HEK293 (cell line): ENCODE measurements at regions not wholly inside any gene's neighbourhood (a gene's known extent, or its start where the extent isn't known, plus 50 kb on each side); places are given as distances from the start of the nearest gene placed in this dataset.

Experiments used
- CTCF ChIA-PET: fragments of 350-600 bp; formaldehyde crosslinking; extraction: SDS; loops from one replicate; lab custom pipeline; 2021; ENCODE audit warnings: antibody characterized with exemption; lab: Yijun Ruan, JAX
- POLR2A ChIA-PET: fragments of 300-600 bp; formaldehyde crosslinking; extraction: SDS; loops from one replicate; lab custom pipeline; 2020; ENCODE audit warnings: antibody characterized with exemption, inconsistent platforms; lab: Yijun Ruan, JAX
- H3K27ac ChIP-seq: fragments of 200-500 bp; sonication (Bioruptor generic); 2 replicates; pipeline ENCODE4 v1.5.1; 2014; ENCODE audit warnings: low read depth, low read length, control low read depth, inconsistent platforms; ENCODE audit errors: extremely low read depth
- H3K36me3 ChIP-seq, 2 experiments: fragments of 200-500 bp in 1 of 2; sonication (Bioruptor generic) in 1 of 2; 1 replicate in 1 of 2; 2 replicates in 1 of 2; pipeline ENCODE4 v1.5.1; 2014 to 2017; ENCODE audit warnings: inconsistent platforms in 2 of 2, low read length in 2 of 2; ENCODE audit not compliant: control insufficient read depth in 2 of 2, insufficient read depth in 1 of 2
- H3K4me1 ChIP-seq: fragments of 200-500 bp; sonication (Bioruptor generic); 2 replicates; pipeline ENCODE4 v1.5.1; 2014; ENCODE audit warnings: mild to moderate bottlenecking, low read length, inconsistent platforms; ENCODE audit not compliant: control insufficient read depth, insufficient read depth
- H3K4me3 ChIP-seq: 2 replicates; pipeline ENCODE4 v1.5.1; 2011; ENCODE audit warnings: low read depth, mild to moderate bottlenecking, control low read depth, low read length, moderate library complexity
- H3K9me3 ChIP-seq: fragments of 200-500 bp; sonication (Bioruptor generic); 2 replicates; pipeline ENCODE4 v1.5.1; 2014; ENCODE audit warnings: low read depth, low read length, inconsistent platforms; ENCODE audit not compliant: control insufficient read depth, insufficient read depth
- KLF9 ChIP-seq: fragments of 450-650 bp; formaldehyde crosslinking; IDR thresholded peaks from 2 replicates; pipeline ENCODE4 v1.5.1; 2016; ENCODE audit warnings: missing biosample characterization, missing genetic modification characterization, low read depth
- SP3 ChIP-seq: fragments of 450-650 bp; formaldehyde crosslinking; IDR thresholded peaks from 2 replicates; pipeline ENCODE4 v1.5.1; 2016; ENCODE audit warnings: missing biosample characterization, missing genetic modification characterization
- ZFP37 ChIP-seq: fragments of 450-650 bp; formaldehyde crosslinking; IDR thresholded peaks from 2 replicates; pipeline ENCODE4 v1.5.1; 2016; ENCODE audit warnings: missing biosample characterization, missing genetic modification characterization
- ZIC2 ChIP-seq: fragments of 450-650 bp; formaldehyde crosslinking; IDR thresholded peaks from 2 replicates; pipeline ENCODE4 v1.5.1; 2016; ENCODE audit warnings: missing biosample characterization, missing genetic modification characterization
- ZNF174 ChIP-seq: fragments of 450-650 bp; formaldehyde crosslinking; IDR thresholded peaks from 2 replicates; pipeline ENCODE4 v1.5.0; 2017; ENCODE audit warnings: missing biosample characterization, mild to moderate bottlenecking, missing genetic modification characterization
- ZNF26 ChIP-seq: fragments of 450-650 bp; formaldehyde crosslinking; IDR thresholded peaks from 2 replicates; pipeline ENCODE4 v1.5.1; 2016; ENCODE audit warnings: missing biosample characterization, missing genetic modification characterization
- ZNF280D ChIP-seq: fragments of 450-650 bp; formaldehyde crosslinking; IDR thresholded peaks from 2 replicates; pipeline ENCODE4 v1.5.1; 2016; ENCODE audit warnings: missing biosample characterization, missing genetic modification characterization
- ZNF341 ChIP-seq: fragments of 450-650 bp; formaldehyde crosslinking; IDR thresholded peaks from 2 replicates; pipeline ENCODE4; 2016; ENCODE audit warnings: low read depth, missing biosample characterization, missing genetic modification characterization
- ZNF354C ChIP-seq: fragments of 450-650 bp; formaldehyde crosslinking; IDR thresholded peaks from 2 replicates; pipeline ENCODE4 v1.5.1; 2016; ENCODE audit warnings: missing biosample characterization, missing genetic modification characterization, low read depth, borderline replicate concordance
- ZNF391 ChIP-seq: fragments of 450-650 bp; formaldehyde crosslinking; IDR thresholded peaks from 2 replicates; pipeline ENCODE4 v1.5.1; 2016; ENCODE audit warnings: low read depth, missing biosample characterization, missing genetic modification characterization, borderline replicate concordance
- ZNF48 ChIP-seq: fragments of 450-650 bp; formaldehyde crosslinking; IDR thresholded peaks from 2 replicates; pipeline ENCODE4 v1.5.1; 2016; ENCODE audit warnings: missing biosample characterization, missing genetic modification characterization
- ZNF513 ChIP-seq: fragments of 450-650 bp; IDR thresholded peaks from 2 replicates; pipeline ENCODE4 v1.5.1; 2018; ENCODE audit warnings: missing biosample characterization, missing genetic modification characterization
- ZNF548 ChIP-seq: fragments of 450-650 bp; formaldehyde crosslinking; IDR thresholded peaks from 2 replicates; pipeline ENCODE4 v1.5.1; 2016; ENCODE audit warnings: missing biosample characterization, missing genetic modification characterization
- ZNF624 ChIP-seq: fragments of 450-650 bp; formaldehyde crosslinking; IDR thresholded peaks from 2 replicates; pipeline ENCODE4 v1.5.1; 2017; ENCODE audit warnings: missing biosample characterization, missing genetic modification characterization
- ZNF626 ChIP-seq: fragments of 450-650 bp; sonication (Bioruptor Pico); formaldehyde crosslinking; IDR thresholded peaks from 2 replicates; pipeline ENCODE4 v1.5.1; 2018; ENCODE audit warnings: missing biosample characterization, missing genetic modification characterization, inconsistent platforms
- ZNF639 ChIP-seq: fragments of 450-650 bp; formaldehyde crosslinking; IDR thresholded peaks from 2 replicates; pipeline ENCODE4 v1.5.1; 2016; ENCODE audit warnings: missing biosample characterization, missing genetic modification characterization
- ZNF654 ChIP-seq: fragments of 450-650 bp; formaldehyde crosslinking; IDR thresholded peaks from 2 replicates; pipeline ENCODE4 v1.5.1; 2016; ENCODE audit warnings: low read depth, missing biosample characterization, missing genetic modification characterization

- no peak overlapping the region for H3K4me3 ChIP-seq
- H3K4me1 ChIP-seq: no peaks in the 10 kb centered on the region
- TF ChIP-seq ZFP37 (tag by site-specific recombination): no peak
- no peak for TF ChIP-seq ZNF48 (tag by site-specific recombination)
- TF ChIP-seq ZNF354C (tag by site-specific recombination): no peak
- no peak for TF ChIP-seq ZNF341 (tag by site-specific recombination)
- TF ChIP-seq ZNF391 (tag by site-specific recombination): no peak
- no peak for TF ChIP-seq ZNF174 (tag by site-specific recombination)
- TF ChIP-seq ZNF513 (tag by site-specific recombination): no peak
- no peak for TF ChIP-seq ZNF654 (tag by site-specific recombination)
- TF ChIP-seq ZNF26 (tag by site-specific recombination): no peak
- no peak for TF ChIP-seq ZNF280D
- H3K27ac ChIP-seq: no peak overlapping the region
- no peaks in the 10 kb centered on the region for H3K36me3 ChIP-seq
- POLR2A ChIA-PET: no interaction called here
- CTCF ChIA-PET: no interaction called here
- no peaks in the 10 kb centered on the region for H3K9me3 ChIP-seq
Measured at GRCh38 chr5:8961219-8961618, 584.7 kb downstream of the SEMA5A start.

GRCh38 chr5:8961956-8962355 is 583.9 kb downstream of the SEMA5A start:
- TF ChIP-seq ZIC2 (tag by site-specific recombination) (no peak), SP3 (tag by site-specific recombination) (no peak), KLF9 (tag by site-specific recombination) (no peak), ZNF624 (tag by site-specific recombination) (no peak), ZNF548 (no peak), ZNF639 (tag by site-specific recombination) (no peak), ZNF626 (tag by site-specific recombination) (no peak)
- no peaks in the 10 kb centered on the region for H3K4me1 ChIP-seq
- H3K36me3 ChIP-seq: no peaks in the 10 kb centered on the region
- no peak overlapping the region for H3K27ac ChIP-seq
- CTCF ChIA-PET: interaction anchor here (0.9 kb wide), 1 partner anchor 9 kb away, joined by 3 read pairs; no protein-coding TSS in a partner anchor
- H3K4me3 ChIP-seq: no peak overlapping the region
- H3K9me3 ChIP-seq: no peaks in the 10 kb centered on the region
- POLR2A ChIA-PET: no interaction called here
